Thymus (tissue), 11 donors: ENCODE measurements at regions not wholly inside any gene's neighbourhood (a gene's known extent, or its start where the extent isn't known, plus 50 kb on each side); places are given as distances from the start of the nearest gene placed in this dataset.

ENCODE experiments used
- DNase-seq, 9 donors: peaks; one replicate each; pipeline ENCODE4 v3.0.0-alpha.2; 2013; ENCODE audit warnings: low spot score in 9 of 9, low read depth in 6 of 9, missing footprints in 1 of 9
- H3K27ac ChIP-seq, 2 donors: one replicate each; pipeline ENCODE4 v1.5.1; 2013; ENCODE audit warnings: control low read depth in 1 of 2, low read depth in 1 of 2, low read length in 1 of 2, mild to moderate bottlenecking in 1 of 2, moderate library complexity in 1 of 2
- H3K27me3 ChIP-seq, 2 donors: one replicate each; pipeline ENCODE4 v1.5.1; 2013; ENCODE audit warnings: low read length in 1 of 2; ENCODE audit not compliant: control insufficient read depth in 2 of 2, insufficient read depth in 1 of 2
- H3K36me3 ChIP-seq, 2 donors: one replicate each; pipeline ENCODE4 v1.5.1; 2013; ENCODE audit warnings: low read length in 1 of 2, mild to moderate bottlenecking in 1 of 2, moderate library complexity in 1 of 2; ENCODE audit not compliant: control insufficient read depth in 2 of 2, insufficient read depth in 2 of 2
- H3K4me1 ChIP-seq, 2 donors: one replicate each; pipeline ENCODE4 v1.5.1; 2013; ENCODE audit warnings: low read length in 2 of 2; ENCODE audit not compliant: control insufficient read depth in 2 of 2, insufficient read depth in 2 of 2
- H3K4me3 ChIP-seq, 2 donors: one replicate each; pipeline ENCODE4 v1.5.1; 2013; ENCODE audit warnings: low read length in 2 of 2, control low read depth in 1 of 2, mild to moderate bottlenecking in 1 of 2
- H3K9me3 ChIP-seq, 2 donors: one replicate each; pipeline ENCODE4 v1.5.1; 2013; ENCODE audit warnings: low read length in 1 of 2, mild to moderate bottlenecking in 1 of 2; ENCODE audit not compliant: control insufficient read depth in 2 of 2, insufficient read depth in 1 of 2
- WGBS: extraction: QIAGEN DNeasy Blood & Tissue Kit; methylation state at CpG from one replicate; pipeline ENCODE4 v1.1.7; 2013; 5-methylcytosine and 5-hydroxymethylcytosine counted together
- donor health status: healthy.

DNA sequence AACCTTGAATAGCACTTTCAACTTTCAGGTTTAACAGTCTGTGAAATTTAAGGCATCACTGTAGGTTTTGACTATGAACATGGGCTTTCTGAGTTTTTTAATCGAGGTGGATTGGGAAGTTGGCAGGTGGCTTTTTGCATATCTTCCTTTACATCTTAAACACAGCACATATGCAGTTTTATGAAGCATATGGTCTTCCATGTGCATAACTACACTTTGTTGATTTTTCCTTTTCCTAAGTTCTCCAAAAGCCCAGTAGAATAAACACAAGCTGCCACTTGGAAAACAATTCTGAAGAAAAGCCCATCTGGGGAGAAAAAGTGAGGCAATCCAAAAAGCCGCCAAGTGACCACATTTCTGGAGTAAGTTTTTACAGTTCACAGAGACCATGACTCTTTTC is 236.5 kb upstream of the IL12B start:
- no peak overlapping the region for H3K4me3 ChIP-seq
- DNase-seq = no peak
- H3K36me3 ChIP-seq = no peaks in the 10 kb centered on the region
- WGBS = 92% methylated on average over 2 of the region's 2 CpGs
- no peaks in the 10 kb centered on the region for H3K9me3 ChIP-seq
- H3K4me1 ChIP-seq = no peaks in the 10 kb centered on the region
- H3K27me3 ChIP-seq = no peaks in the 10 kb centered on the region
- H3K27ac ChIP-seq = no peak overlapping the region

DNA sequence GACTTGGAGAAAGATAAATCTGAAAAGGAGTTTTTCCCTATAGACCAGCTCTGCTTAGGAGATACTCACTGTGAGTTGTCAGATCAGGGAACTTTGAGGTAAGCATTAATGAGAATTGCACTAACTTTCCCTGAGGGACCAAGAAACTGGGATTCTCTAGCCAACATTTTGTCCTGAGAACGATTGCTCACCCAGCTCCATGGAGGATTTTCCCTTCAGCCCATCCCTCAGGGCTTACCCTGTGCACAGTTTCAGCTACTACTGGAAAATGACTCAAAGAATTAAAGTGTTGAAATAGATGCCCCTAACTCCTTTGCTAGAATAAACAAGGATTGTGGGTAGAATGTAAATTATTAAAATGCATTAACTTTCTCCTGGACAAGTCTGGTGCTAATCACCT is 237.2 kb upstream of the IL12B start:
- Histone ChIP-seq H3K36me3 (no peaks in the 10 kb centered on the region), H3K4me3 (no peak overlapping the region), H3K27ac (no peak overlapping the region), H3K27me3 (no peaks in the 10 kb centered on the region), H3K4me1 (no peaks in the 10 kb centered on the region), H3K9me3 (no peaks in the 10 kb centered on the region)
- no peak for DNase-seq
- 92% methylated on average over 1 of the region's 1 CpG for WGBS

DNA sequence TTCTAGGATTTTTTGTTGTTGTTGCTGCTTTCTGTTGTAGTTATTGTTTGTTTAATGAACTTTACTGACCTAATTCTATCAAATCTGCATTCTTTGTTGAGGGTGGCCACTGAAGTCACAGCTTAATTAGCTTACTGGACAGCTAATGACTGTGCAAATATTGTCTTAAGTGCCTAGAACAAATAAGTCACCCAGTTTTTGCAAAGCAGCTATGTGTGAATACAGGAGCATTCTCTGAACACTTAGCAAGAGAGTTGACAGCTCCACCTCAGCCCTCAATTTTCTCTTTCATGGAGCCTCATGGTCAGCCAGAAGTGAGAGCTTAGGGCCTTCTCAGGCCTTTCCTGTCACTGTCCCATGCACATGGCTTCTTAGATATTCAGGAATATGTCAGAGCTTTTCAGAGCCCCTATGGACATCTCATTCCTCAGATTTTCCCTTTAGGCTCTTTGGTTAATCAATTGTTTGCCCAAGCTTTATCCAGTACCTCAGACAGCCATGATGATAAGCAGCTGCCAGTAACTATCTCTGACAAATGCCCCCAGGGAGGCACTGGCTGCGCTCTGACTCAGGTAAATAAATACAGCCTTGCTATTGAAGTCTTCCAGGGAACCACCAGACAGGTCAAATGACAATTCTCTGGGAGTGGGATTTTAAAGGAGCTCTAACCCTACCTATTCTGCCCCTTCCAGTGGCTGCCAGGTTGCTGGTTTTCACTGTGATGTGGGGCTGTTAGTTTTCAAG is 241.4 kb upstream of the IL12B start:
- no peaks in the 10 kb centered on the region for H3K27me3 ChIP-seq
- 97% methylated on average over 1 of the region's 1 CpG for WGBS
- no peak for DNase-seq
- no peak overlapping the region for H3K4me3 ChIP-seq
- H3K36me3 ChIP-seq = no peaks in the 10 kb centered on the region
- H3K9me3 ChIP-seq = no peaks in the 10 kb centered on the region
- H3K4me1 ChIP-seq = no peaks in the 10 kb centered on the region
- no peak overlapping the region for H3K27ac ChIP-seq

DNA sequence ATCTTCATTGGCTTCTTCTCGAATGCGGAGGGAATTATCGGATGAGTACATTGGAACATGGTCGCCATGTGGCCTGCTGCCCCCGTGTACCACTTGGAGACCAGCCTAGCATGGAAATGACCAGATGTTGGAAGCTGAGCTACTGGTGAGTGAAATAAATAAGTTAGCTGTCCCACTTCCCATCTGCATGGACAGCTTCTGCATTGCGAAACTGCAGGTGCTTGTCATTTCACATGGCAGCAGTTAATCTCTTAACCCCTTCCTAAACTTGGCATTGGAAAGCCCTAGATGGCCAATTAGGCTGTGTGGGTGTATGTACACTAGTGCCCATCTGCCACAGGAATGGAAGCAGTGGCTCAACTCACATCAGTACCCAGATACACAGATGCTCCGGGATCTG is 246.6 kb upstream of the IL12B start:
- no peaks in the 10 kb centered on the region for H3K9me3 ChIP-seq
- H3K27ac ChIP-seq = no peak overlapping the region
- no peak for DNase-seq
- no peaks in the 10 kb centered on the region for H3K27me3 ChIP-seq
- H3K4me1 ChIP-seq = no peaks in the 10 kb centered on the region
- no peak overlapping the region for H3K4me3 ChIP-seq
- no peaks in the 10 kb centered on the region for H3K36me3 ChIP-seq
- whole genome bisulfite sequencing = 95% methylated on average over 7 of the region's 7 CpGs

DNA sequence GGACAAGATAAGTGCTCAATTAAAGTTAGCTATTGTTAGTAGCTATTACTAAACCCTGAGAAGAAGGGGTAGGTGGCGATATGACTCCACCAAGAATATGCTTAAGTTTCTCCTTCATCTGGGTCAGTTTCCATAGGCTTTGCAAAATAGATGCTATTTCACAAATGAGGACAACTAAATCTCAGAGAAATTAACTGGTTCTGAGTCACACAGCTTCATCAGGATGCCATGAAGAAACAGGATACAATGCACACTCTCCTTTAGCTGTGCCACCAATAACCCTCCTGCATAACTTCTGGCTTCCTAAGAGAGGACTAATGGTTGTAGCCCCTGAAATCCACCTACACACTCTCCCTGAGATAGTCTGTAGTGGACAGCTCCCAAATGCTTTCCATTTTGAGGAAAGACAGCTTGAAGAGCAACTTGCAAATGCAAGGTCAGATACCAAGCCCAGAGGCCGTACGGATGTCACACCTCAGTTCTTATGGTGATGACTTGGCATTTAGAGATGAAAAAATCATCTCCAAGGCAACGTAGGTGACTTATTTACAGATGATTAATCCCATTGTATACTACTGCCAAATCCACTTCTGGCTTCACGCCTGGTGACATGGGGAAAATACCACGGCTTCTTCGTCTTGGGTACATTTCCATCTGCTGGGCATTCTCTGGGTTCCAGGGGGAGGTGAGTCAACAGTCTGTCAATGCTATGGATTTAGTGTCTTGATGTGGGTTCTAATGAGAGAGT is 251.4 kb upstream of the IL12B start:
- 89% methylated on average over 7 of the region's 7 CpGs for WGBS
- no peaks in the 10 kb centered on the region for H3K36me3 ChIP-seq

DNA sequence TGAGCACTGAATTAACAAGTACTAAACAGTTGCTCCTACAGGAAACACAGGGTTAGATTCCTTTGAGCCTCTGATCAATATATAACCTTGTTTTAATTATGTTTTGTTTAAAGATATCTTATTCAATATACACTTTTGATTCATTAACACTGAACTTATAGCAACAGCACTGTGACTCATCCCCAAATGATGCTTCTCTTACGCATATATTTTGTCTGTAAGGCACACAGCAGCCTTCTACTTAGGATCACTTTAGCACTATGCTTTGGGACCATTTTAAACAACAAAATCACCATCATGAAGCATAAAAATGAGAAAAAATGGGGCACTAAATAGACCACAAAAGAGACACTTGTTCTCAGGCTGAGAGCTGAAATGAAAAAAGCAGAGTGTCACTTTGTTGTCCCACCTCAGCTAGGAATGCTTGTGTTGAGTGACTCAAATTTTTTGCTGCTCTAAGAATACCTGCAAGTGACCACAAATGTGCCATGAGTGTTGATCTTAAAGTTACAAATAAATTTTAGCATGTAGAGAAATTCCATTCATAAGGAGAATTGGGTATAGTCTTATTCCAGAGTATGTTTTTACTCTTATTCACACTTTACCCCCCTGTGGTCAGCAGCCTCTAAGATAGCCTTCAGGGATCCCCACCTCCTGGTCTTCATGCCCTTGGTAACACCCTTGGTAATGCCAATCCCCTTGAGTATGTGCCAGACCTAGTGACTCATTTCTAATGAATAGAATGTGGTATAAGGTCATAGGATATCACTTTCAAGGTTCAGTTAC is 252.7 kb upstream of the IL12B start:
- H3K27ac ChIP-seq = no peak overlapping the region
- H3K4me1 ChIP-seq = no peaks in the 10 kb centered on the region
- H3K36me3 ChIP-seq = no peaks in the 10 kb centered on the region
- no peaks in the 10 kb centered on the region for H3K27me3 ChIP-seq
- WGBS = 99% methylated on average over 1 of the region's 1 CpG
- no peak for DNase-seq
- no peaks in the 10 kb centered on the region for H3K9me3 ChIP-seq
- H3K4me3 ChIP-seq = no peak overlapping the region

More for the DNA sequence above, 251.4 kb upstream of the IL12B start:
- H3K4me1 ChIP-seq = no peaks in the 10 kb centered on the region
- no peak overlapping the region for H3K27ac ChIP-seq
- no peak for DNase-seq
- H3K4me3 ChIP-seq = no peak overlapping the region
- no peaks in the 10 kb centered on the region for H3K9me3 ChIP-seq
- no peaks in the 10 kb centered on the region for H3K27me3 ChIP-seq

DNA sequence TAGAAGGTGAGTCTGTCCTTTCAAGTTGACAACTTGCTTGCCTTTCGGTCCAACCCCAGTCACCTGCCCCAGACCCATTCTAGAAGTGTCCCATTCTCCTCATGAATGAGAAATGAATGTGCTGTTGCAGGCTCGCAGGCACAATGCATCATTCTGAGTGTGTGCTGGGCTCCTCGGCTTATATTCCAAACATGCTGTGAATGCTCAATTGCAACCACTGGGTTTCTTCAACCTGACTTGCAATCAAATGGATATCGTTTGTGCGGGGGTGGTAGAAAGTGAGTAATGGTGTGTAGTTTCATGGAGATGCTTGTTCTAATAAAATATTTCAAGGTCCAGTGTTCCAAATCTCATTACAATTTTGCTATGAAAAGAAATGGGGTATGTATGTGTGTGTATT is 256.6 kb upstream of the IL12B start:
- DNase-seq = no peak
- 98% methylated on average over 5 of the region's 5 CpGs for WGBS

DNA sequence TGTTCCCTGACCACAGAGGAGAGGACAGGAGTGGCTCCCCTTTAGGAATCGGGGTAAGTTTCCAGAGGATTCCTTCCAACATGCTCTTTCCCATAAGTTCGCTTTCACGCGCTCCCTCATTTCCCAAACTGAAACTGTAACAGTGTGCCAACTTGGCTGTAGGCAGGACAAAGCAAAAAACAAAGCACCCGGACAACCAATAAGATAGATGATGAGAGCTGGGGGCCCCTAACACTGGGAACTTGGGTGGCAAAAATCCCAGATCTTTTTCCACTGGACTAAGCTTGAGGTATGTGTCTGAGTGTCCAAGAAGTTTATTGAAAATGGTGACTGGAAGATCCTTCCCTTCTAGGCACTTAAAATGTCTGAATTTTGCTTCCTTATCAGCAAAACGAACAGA is 258.7 kb upstream of the IL12B start:
- H3K27ac ChIP-seq = no peak overlapping the region
- H3K27me3 ChIP-seq = no peaks in the 10 kb centered on the region
- 95% methylated on average over 6 of the region's 6 CpGs for WGBS
- DNase-seq = no peak
- no peaks in the 10 kb centered on the region for H3K9me3 ChIP-seq
- H3K36me3 ChIP-seq = no peaks in the 10 kb centered on the region
- H3K4me1 ChIP-seq = no peaks in the 10 kb centered on the region
- H3K4me3 ChIP-seq = no peak overlapping the region

More for the DNA sequence above, 256.6 kb upstream of the IL12B start:
- Histone ChIP-seq H3K27ac (no peak overlapping the region), H3K4me3 (no peak overlapping the region), H3K4me1 (no peaks in the 10 kb centered on the region), H3K9me3 (no peaks in the 10 kb centered on the region), H3K36me3 (no peaks in the 10 kb centered on the region), H3K27me3 (no peaks in the 10 kb centered on the region)

DNA sequence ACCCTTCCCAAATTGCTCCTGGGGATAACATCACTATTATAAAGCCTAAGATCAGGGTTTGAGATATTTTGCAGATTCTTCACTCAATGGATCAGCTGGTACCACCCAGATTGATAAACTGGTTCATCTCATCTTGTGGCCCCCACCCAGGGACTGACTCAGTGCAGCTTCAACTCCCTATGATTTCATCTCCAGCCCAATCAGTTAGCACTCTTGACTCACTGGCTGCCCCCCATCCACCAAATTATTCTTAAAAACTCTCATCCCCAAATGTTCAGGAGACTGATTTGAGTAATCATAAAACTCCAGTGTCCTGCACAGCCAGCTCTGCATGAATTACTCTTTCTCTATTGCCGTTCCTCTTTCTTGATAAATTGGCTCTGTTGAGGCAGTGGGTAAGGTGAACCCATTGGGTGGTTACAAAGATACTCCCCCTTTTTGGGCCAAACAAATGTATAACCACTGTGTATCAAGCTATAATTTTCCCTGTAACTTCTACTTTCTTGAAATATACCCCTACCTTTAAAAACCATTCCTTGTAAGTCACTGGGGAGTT is 263.3 kb upstream of the IL12B start:
- no peak for DNase-seq
- H3K27ac ChIP-seq = no peak overlapping the region
- H3K36me3 ChIP-seq = no peaks in the 10 kb centered on the region
- H3K9me3 ChIP-seq = no peaks in the 10 kb centered on the region
- 72% methylated on average over 1 of the region's 1 CpG for WGBS
- H3K27me3 ChIP-seq = no peaks in the 10 kb centered on the region
- no peak overlapping the region for H3K4me3 ChIP-seq
- no peaks in the 10 kb centered on the region for H3K4me1 ChIP-seq
